Peyer's patch (tissue), 4 donors: ENCODE measurements at regions not wholly inside any gene's neighbourhood (a gene's known extent, or its start where the extent isn't known, plus 50 kb on each side); places are given as distances from the start of the nearest gene placed in this dataset.

ENCODE experiments used
- POLR2A ChIP-seq, 2 donors: fragments of 450-650 bp; IDR thresholded peaks; one replicate each; pipeline ENCODE4 v1.5.1; 2017; ENCODE audit warnings: antibody characterized with exemption in 2 of 2, mild to moderate bottlenecking in 2 of 2, moderate library complexity in 2 of 2
- TF ChIP-seq, protein P1 (sequence below), 6 experiments: fragments of 450-650 bp in 4 of 6; fragments of 200-600 bp in 2 of 6; sonication (generic) in 1 of 6; IDR thresholded peaks; one replicate each; pipeline ENCODE4 v1.5.1; 2017 to 2019; ENCODE audit warnings: antibody characterized with exemption in 6 of 6, mild to moderate bottlenecking in 3 of 6, moderate library complexity in 1 of 6

- TF ChIP-seq POLR2A (IDR thresholded peaks at IDR 0.05), result no peak
- TF ChIP-seq, protein P1, sequence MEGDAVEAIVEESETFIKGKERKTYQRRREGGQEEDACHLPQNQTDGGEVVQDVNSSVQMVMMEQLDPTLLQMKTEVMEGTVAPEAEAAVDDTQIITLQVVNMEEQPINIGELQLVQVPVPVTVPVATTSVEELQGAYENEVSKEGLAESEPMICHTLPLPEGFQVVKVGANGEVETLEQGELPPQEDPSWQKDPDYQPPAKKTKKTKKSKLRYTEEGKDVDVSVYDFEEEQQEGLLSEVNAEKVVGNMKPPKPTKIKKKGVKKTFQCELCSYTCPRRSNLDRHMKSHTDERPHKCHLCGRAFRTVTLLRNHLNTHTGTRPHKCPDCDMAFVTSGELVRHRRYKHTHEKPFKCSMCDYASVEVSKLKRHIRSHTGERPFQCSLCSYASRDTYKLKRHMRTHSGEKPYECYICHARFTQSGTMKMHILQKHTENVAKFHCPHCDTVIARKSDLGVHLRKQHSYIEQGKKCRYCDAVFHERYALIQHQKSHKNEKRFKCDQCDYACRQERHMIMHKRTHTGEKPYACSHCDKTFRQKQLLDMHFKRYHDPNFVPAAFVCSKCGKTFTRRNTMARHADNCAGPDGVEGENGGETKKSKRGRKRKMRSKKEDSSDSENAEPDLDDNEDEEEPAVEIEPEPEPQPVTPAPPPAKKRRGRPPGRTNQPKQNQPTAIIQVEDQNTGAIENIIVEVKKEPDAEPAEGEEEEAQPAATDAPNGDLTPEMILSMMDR (IDR thresholded peaks at IDR 0.05), result no peak
Measured at GRCh38 chr21:17386498-17386897, 126.3 kb upstream of the CXADR start.
